ENCODE measurements at regions not wholly inside any gene's neighbourhood (a gene's known extent, or its start where the extent isn't known, plus 50 kb on each side); places are given as distances from the start of the nearest gene placed in this dataset.
"Not testable (repeated sequence)": the region's sequence is repeated elsewhere in the genome, so short reads cannot be mapped to it uniquely, and the experiment has no call there.

- DNase-seq = no peak
Observed at GRCh38 chr15:94847325-94847724, 616.0 kb downstream of the MCTP2 start.

- DNase-seq = no peak
Observed at GRCh38 chr15:94848054-94848453, 616.7 kb downstream of the MCTP2 start.

GRCh38 chr15:94855018-94855408 lies 623.7 kb downstream of the MCTP2 start:
- no peak for DNase-seq

GRCh38 chr15:94855409-94856266 lies 624.3 kb downstream of the MCTP2 start:
- DNase-seq = no peak

DNA sequence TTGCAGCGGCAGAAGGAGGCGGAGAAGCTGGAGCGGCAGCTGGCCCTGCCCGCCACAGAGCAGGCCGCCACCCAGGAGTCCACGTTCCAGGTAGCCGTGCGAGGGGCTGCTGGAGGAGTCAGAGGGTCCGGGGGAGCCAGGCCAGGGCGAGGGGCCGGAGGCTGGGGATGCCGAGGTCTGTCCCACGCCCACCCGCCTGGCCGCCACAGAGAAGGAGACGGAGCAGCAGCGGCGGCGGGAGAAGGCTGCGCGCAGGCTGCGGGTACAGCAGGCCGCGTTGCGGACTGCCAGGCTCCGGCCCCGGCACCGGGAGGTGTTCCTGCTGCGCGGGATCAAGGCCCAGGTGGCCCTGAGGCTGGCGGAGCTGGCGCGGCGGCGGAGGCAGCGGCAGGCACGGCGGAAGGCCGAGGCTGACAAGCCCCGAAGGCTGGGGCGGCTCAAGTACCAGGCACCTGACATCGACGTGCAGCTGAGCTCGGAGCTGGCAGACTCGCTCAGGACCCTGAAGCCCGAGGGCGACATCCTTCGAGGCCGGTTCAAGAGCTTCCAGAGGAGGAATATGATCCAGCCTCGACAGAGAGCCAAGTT lies 625.0 kb downstream of the MCTP2 start:
- DNase-seq = no peak

DNA sequence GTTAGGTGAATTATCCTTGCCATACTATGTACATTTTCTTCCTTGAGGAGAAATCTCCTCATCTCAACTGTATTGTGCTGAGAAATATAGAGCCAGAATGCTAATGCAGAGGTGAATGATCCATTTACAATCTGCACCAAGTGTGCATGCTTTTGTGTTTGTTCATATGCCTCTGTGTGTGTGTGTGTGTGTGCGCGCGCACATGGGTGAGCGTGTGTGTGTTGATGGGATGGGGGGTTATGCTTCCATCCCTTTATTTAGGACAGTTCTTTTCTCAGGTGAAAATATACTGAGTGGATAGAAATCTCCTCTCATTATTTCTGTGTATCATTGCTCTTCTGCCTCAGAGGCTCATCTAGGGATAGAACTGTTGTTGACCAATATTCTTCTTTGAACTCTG lies 626.1 kb downstream of the MCTP2 start:
- DNase-seq = no peak

DNA sequence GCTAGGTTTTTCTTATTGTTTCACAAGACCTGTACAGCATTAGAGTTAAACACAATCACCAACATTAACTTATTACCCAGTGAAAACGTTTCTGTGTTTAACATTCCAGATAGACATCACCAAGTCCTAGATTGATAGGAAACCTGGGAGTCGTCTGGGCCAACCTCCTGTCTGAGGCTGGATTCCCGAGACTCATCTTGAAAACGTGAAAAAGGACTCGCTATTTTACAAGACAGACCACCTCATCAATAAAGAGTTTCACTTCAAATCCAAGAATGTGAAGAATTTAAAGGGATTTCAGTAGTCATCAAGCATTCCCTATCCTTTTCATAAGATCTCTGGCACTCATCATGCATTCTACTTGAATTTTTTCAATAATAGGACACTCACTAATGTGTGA lies 626.6 kb downstream of the MCTP2 start:
- DNase-seq = no peak

DNA sequence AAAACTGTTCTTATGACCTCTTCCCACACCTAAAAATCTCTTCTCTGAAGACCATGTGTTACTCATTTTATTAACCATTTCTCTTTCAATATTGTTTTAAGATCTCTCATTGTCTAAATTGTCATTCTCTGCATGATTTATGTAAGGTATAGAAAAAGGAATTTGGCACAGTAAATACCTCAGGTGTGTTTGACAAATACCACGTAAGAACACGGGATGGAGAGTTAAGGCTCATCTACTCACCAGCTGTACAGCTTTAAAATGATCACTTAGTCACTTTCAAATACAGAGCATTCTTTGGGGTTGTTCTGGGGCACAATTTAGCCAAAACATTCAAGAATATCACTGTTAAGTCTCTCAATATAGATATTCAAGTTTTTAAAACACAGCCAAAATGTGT lies 627.1 kb downstream of the MCTP2 start:
- DNase-seq = no peak

DNA sequence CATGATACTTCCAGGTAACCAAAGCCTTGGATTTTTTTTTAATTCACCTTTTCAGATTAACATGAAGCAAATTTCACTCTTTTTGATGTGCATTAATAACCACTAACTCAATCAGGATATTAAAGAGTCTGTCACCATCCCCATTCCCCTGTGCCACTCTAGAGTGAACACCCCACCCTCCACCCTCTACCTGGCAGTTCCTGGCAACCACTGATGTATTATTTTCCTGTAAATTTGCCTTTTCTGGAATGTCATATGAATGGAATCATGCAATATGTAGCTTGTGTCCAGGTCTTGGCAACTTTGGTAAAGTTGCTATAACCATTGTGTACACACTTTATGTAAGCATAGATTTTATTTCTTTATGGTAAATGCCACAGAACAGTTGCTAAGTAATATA lies 627.6 kb downstream of the MCTP2 start:
- DNase-seq = no peak

GRCh38 chr15:94864600-94864999 lies 633.2 kb downstream of the MCTP2 start:
- no peak for DNase-seq

- not testable (repeated sequence) for DNase-seq
Observed at GRCh38 chr15:94868265-94868664, 636.9 kb downstream of the MCTP2 start.

- DNase-seq = no peak
Observed at GRCh38 chr15:94875550-94875949, 644.2 kb downstream of the MCTP2 start.

DNA sequence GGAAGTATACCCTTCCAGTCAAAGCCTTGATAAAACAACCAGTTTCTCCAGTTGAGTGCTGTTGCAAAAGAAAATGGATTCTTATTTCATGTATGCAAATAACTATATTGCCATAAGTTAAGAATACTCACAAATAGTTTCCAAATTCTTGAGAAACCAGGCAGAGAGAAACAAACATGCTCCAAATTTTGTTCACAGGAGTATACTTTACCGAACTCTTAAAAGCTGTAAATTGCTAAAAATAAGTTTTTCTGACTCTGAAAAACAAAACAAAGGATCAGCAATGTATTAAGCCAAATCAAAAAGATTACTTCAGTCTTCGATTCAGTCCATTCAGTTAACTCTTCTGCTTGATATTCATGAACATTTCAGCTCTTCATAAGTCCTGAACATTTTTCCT lies 646.5 kb downstream of the MCTP2 start:
- DNase-seq = no peak

DNA sequence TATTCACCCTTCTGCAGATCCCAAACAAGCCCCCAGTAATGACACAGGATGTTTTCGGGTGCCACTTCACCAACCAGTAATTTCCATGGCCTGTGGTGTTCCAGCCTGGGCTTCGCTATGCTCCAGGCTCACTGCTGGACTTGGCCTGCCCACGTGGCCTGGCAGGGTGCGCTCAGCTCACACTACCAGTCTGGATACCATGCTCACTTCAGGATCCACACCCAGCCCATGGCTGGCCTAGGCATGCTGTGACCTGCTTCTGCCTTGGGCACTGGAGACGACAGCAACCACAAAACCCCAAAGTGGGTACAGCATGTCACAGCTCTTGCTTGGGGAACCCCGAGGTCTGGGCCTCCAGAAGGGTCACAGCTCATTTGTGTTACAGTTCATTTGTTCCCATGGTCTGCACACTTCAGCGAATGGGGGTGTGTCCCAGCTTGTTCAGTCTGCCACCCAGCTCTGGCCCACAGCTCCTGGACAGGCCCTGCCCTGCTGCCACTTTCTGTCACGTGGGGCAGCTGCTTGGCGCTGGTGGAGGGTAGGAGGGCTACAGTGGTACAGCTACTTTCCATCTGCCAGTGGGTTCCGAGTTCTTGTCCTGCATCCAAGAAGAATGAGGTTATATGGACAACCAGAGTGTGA lies 650.8 kb downstream of the MCTP2 start:
- DNase-seq = no peak

- DNase-seq = no peak
Observed at GRCh38 chr15:94887391-94887790, 656.0 kb downstream of the MCTP2 start.

GRCh38 chr15:94889153-94889552 lies 657.8 kb downstream of the MCTP2 start:
- no peak for DNase-seq

DNA sequence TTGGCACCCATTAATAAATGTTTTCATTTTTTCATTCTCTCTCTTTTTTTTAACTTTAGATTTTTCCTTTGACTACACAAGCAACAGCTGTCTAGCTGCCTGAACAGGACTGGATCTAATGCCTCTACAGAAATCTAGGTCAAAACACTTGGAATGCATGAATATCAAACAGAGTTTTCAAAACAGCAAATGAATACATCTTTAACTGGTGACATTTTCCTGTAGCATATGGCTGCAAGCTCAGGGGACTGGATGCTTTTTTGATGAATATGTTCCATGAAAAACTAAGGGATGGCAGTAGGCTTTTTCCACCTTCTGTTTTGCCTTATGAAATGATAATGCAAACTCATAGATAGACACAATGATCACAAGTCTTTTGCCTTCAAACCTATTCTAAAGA lies 661.7 kb downstream of the MCTP2 start:
- DNase-seq = no peak

- no peak for DNase-seq
Observed at GRCh38 chr15:94894056-94894455, 662.7 kb downstream of the MCTP2 start.

- DNase-seq = no peak
Observed at GRCh38 chr15:94909510-94909909, 678.1 kb downstream of the MCTP2 start.

- DNase-seq = no peak
Observed at GRCh38 chr15:94910166-94910565, 678.8 kb downstream of the MCTP2 start.

GRCh38 chr15:94912760-94913159 lies 681.4 kb downstream of the MCTP2 start:
- DNase-seq = no peak

- DNase-seq = no peak
Observed at GRCh38 chr15:94917068-94917467, 685.7 kb downstream of the MCTP2 start.

- DNase-seq = no peak
Observed at GRCh38 chr15:94921936-94922335, 690.6 kb downstream of the MCTP2 start.

GRCh38 chr15:94924057-94924456 lies 692.7 kb downstream of the MCTP2 start:
- no peak for DNase-seq

All from T-helper 9 cell (primary cell).